B cell (primary cell): ENCODE measurements at regions not wholly inside any gene's neighbourhood (a gene's known extent, or its start where the extent isn't known, plus 50 kb on each side); places are given as distances from the start of the nearest gene placed in this dataset.

Experiments
- EZH2 ChIP-seq: IDR thresholded peaks from 2 replicates; pipeline ENCODE4 v1.6.1; 2012; ENCODE audit warnings: borderline replicate concordance, low read depth, mild to moderate bottlenecking, moderate library complexity, low read length; ENCODE audit not compliant: insufficient read depth, poor library complexity, severe bottlenecking
- TF ChIP-seq, protein P1 (sequence below): fragments of 200-600 bp; IDR thresholded peaks from one replicate; pipeline ENCODE4 v1.8.0; 2022; ENCODE audit warnings: antibody characterized with exemption, mild to moderate bottlenecking

DNA sequence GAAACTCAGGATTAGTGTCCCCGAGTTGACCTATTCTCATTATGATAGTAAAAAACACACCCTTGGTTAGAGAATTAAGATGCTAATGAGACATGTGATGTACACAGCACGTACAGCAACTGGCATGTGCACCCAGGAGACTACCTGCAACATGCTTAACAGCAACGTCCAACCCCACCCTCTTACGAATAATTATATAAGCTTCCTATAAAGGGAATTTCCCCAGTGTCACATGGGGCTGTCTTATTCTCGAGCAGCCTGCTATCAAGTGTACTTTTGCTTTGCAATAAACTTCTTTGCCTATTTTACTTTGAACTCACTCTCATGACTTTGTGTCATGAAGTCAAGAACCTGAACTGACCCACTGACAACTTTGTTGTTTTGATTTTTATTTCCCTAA, 62.4 kb upstream of the PMFBP1 start:
- TF ChIP-seq, protein P1, sequence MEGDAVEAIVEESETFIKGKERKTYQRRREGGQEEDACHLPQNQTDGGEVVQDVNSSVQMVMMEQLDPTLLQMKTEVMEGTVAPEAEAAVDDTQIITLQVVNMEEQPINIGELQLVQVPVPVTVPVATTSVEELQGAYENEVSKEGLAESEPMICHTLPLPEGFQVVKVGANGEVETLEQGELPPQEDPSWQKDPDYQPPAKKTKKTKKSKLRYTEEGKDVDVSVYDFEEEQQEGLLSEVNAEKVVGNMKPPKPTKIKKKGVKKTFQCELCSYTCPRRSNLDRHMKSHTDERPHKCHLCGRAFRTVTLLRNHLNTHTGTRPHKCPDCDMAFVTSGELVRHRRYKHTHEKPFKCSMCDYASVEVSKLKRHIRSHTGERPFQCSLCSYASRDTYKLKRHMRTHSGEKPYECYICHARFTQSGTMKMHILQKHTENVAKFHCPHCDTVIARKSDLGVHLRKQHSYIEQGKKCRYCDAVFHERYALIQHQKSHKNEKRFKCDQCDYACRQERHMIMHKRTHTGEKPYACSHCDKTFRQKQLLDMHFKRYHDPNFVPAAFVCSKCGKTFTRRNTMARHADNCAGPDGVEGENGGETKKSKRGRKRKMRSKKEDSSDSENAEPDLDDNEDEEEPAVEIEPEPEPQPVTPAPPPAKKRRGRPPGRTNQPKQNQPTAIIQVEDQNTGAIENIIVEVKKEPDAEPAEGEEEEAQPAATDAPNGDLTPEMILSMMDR, result no peak
- TF ChIP-seq EZH2, result no peak
